ENCODE measurements at regions not wholly inside any gene's neighbourhood (a gene's known extent, or its start where the extent isn't known, plus 50 kb on each side); places are given as distances from the start of the nearest gene placed in this dataset.

GRCh38 chr12:74614426-74614825 is 76.8 kb downstream of the ATXN7L3B start:
- ATAC-seq (ENCODE audit: low FRiP score): no peak
- no peak for DNase-seq (ENCODE audit: low spot score)
- no peak for TF ChIP-seq CTCF (IDR thresholded peaks at IDR 0.05)

GRCh38 chr12:74619084-74619483 is 81.4 kb downstream of the ATXN7L3B start:
- DNase-seq (ENCODE audit: low spot score): no peak
- ATAC-seq (ENCODE audit: low FRiP score): no peak
- no peak for TF ChIP-seq CTCF (IDR thresholded peaks at IDR 0.05)

GRCh38 chr12:74619884-74620283 is 82.2 kb downstream of the ATXN7L3B start:
- no peak for TF ChIP-seq CTCF (IDR thresholded peaks at IDR 0.05)
- DNase-seq (ENCODE audit: low spot score): no peak
- no peak for ATAC-seq (ENCODE audit: low FRiP score)

- no peak for ATAC-seq (ENCODE audit: low FRiP score)
- no peak for DNase-seq (ENCODE audit: low spot score)
- no peak for TF ChIP-seq CTCF (IDR thresholded peaks at IDR 0.05)
Observed at GRCh38 chr12:74620921-74621320, 83.3 kb downstream of the ATXN7L3B start.

GRCh38 chr12:74624201-74624600 is 86.6 kb downstream of the ATXN7L3B start:
- no peak for ATAC-seq (ENCODE audit: low FRiP score)
- no peak for TF ChIP-seq CTCF (IDR thresholded peaks at IDR 0.05)
- DNase-seq (ENCODE audit: low spot score): no peak

GRCh38 chr12:74626397-74626796 is 88.8 kb downstream of the ATXN7L3B start:
- no peak for TF ChIP-seq CTCF (IDR thresholded peaks at IDR 0.05)
- DNase-seq (ENCODE audit: low spot score) (no peak), ATAC-seq (ENCODE audit: low FRiP score) (no peak)

- no peak for DNase-seq (ENCODE audit: low spot score)
- TF ChIP-seq CTCF (IDR thresholded peaks at IDR 0.05): no peak
- ATAC-seq (ENCODE audit: low FRiP score): no peak
Observed at GRCh38 chr12:74641262-74641661, 103.6 kb downstream of the ATXN7L3B start.
